PC-3 (cell line): ENCODE measurements at regions not wholly inside any gene's neighbourhood (a gene's known extent, or its start where the extent isn't known, plus 50 kb on each side); places are given as distances from the start of the nearest gene placed in this dataset.
A peak's percentile ranks its signal among the peaks of the same experiment; 100 is the strongest.

Experiments
- ATAC-seq: fragments of 200-7000 bp; cut with Tn5 transposase; 2 replicates; pipeline ENCODE4 v1.9.1; 2020; ENCODE audit warnings: mild to moderate bottlenecking, moderate library complexity
- BruUV-seq: library from RNA; stranded (reverse); fragments of 400-500 nt; replicated peaks from 2 replicates; lab custom pipeline; 2021; lab: Mats Ljungman, UMichigan
- CTCF ChIA-PET: fragments of 300-600 bp; sonication (Branson Sonifier 250); formaldehyde crosslinking; loops from one replicate; lab custom pipeline; 2022; ENCODE audit warnings: antibody characterized with exemption; lab: Charles Lee
- POLR2A ChIA-PET: fragments of 300-600 bp; sonication (Branson Sonifier 250); formaldehyde crosslinking; loops from one replicate; lab custom pipeline; 2022; ENCODE audit warnings: antibody characterized with exemption; ENCODE audit not compliant: unreplicated experiment; lab: Charles Lee
- DNase-seq: peaks from one replicate; pipeline ENCODE4 v3.0.0-alpha.2; 2015
- H2AFZ ChIP-seq: fragments of 300-600 bp; sonication (generic); 2 replicates; pipeline ENCODE4 v1.6.0; 2016; ENCODE audit warnings: antibody characterized with exemption, low read length
- H3F3A ChIP-seq: fragments of 300-600 bp; sonication (generic); one replicate; pipeline ENCODE4 v1.6.0; 2017; ENCODE audit warnings: antibody characterized with exemption, low read length, control low read depth, mild to moderate bottlenecking; ENCODE audit not compliant: unreplicated experiment
- H3K27ac ChIP-seq: fragments of 300-600 bp; sonication (generic); 2 replicates; pipeline ENCODE4 v1.5.1; 2016; ENCODE audit warnings: mild to moderate bottlenecking, low read length
- H3K27me3 ChIP-seq: fragments of 300-600 bp; sonication (generic); 2 replicates; pipeline ENCODE4 v1.6.1; 2016; ENCODE audit warnings: low read length, mixed read lengths
- H3K36me3 ChIP-seq: fragments of 300-600 bp; sonication (generic); 2 replicates; pipeline ENCODE4 v1.6.1; 2016; ENCODE audit warnings: low read depth, mixed run types, low read length, mixed read lengths
- H3K4me1 ChIP-seq: fragments of 300-600 bp; sonication (generic); 2 replicates; pipeline ENCODE4 v1.5.1; 2016; ENCODE audit warnings: low read length; ENCODE audit not compliant: insufficient read depth
- H3K4me2 ChIP-seq: fragments of 300-600 bp; sonication (generic); 2 replicates; pipeline ENCODE4 v1.6.0; 2016; ENCODE audit warnings: low read length
- H3K4me3 ChIP-seq: fragments of 300-600 bp; sonication (generic); 2 replicates; pipeline ENCODE4 v1.5.1; 2016; ENCODE audit warnings: mild to moderate bottlenecking, low read length, mixed read lengths
- H3K79me2 ChIP-seq: fragments of 300-600 bp; sonication (generic); 2 replicates; pipeline ENCODE4 v1.6.1; 2017; ENCODE audit warnings: low read length, mixed read lengths
- H3K9ac ChIP-seq: fragments of 300-600 bp; sonication (generic); 2 replicates; pipeline ENCODE4 v1.6.0; 2016; ENCODE audit warnings: mild to moderate bottlenecking, low read length
- H3K9me2 ChIP-seq: fragments of 300-600 bp; sonication (generic); replicated peaks from 2 replicates; pipeline ENCODE4 v1.6.1; 2016; ENCODE audit warnings: mixed run types, low read length, mixed read lengths
- H3K9me3 ChIP-seq: fragments of 300-600 bp; sonication (generic); 2 replicates; pipeline ENCODE4 v1.6.1; 2016; ENCODE audit warnings: low read length, mixed read lengths
- H4K20me1 ChIP-seq: fragments of 300-600 bp; sonication (generic); 2 replicates; pipeline ENCODE4 v1.6.1; 2016; ENCODE audit warnings: low read length, mixed read lengths
- EZH2 ChIP-seq: fragments of 300-600 bp; sonication (generic); IDR thresholded peaks from one replicate; pipeline ENCODE4 v1.6.1; 2017; ENCODE audit warnings: antibody characterized with exemption, mild to moderate bottlenecking, low read length; ENCODE audit not compliant: unreplicated experiment
- EZH2phosphoT487 ChIP-seq: fragments of 300-600 bp; sonication (generic); IDR thresholded peaks from 2 replicates; pipeline ENCODE4 v1.6.1; 2018; ENCODE audit warnings: mild to moderate bottlenecking, antibody characterized with exemption, low read length, borderline replicate concordance
- intact Hi-C: fragments of 100-400 bp; cut with micrococcal nuclease; formaldehyde crosslinking; loops from 2 replicates; pipeline ENCODE4 v1.9.0; 2023
- TF ChIP-seq, protein P1 (sequence below): fragments of 300-600 bp; sonication (generic); conservative IDR thresholded peaks from 2 replicates; pipeline ENCODE4 v1.5.1; 2017; ENCODE audit warnings: antibody characterized with exemption, low read depth, mild to moderate bottlenecking, low read length

DNA sequence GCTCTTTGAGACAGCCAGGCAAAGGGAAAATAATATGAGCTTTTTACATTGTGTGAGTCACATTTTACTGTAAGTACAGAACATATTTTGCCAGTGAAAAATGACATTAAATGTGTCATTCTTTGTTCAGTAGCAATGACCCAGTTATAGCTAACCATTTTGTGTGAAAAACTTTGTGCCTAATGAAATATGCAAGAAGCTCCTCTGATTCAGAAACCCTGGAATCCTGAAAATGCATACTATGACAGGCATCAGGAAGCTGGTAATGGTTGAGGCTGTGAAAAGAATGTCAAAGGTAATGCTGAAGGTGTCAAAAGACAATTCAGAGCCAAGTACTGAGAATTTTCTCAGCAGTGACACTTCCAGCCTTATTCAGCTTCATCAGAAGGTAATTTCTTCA lies 549.5 kb upstream of the SMIM31 start:
- Histone ChIP-seq H3K4me2 (peak overlapping the region; percentile 52), H3K9ac (no peak overlapping the region), H3K79me2 (no peaks in the 10 kb centered on the region), H3K9me3 (no peaks in the 10 kb centered on the region), H3K4me1 (peaks cover 20% of the 10 kb centered on the region), H3K9me2 (no peaks in the 10 kb centered on the region), H3F3A (no peaks in the 10 kb centered on the region), H3K4me3 (no peak overlapping the region), H4K20me1 (no peaks in the 10 kb centered on the region), H3K36me3 (no peaks in the 10 kb centered on the region), H3K27ac (peak overlapping the region; percentile 74), H2AFZ (peak overlapping the region; percentile 43; the same call in 1 of the 2 replicates), H3K27me3 (no peaks in the 10 kb centered on the region)
- ChIA-PET POLR2A (interaction anchor here (0.6 kb wide), 1 partner anchor 83 kb away, joined by 3 read pairs; no protein-coding TSS in a partner anchor), CTCF (interaction anchor here (0.6 kb wide), 1 partner anchor 101 kb away, joined by 3 read pairs; no protein-coding TSS in a partner anchor)
- TF ChIP-seq, protein P1, sequence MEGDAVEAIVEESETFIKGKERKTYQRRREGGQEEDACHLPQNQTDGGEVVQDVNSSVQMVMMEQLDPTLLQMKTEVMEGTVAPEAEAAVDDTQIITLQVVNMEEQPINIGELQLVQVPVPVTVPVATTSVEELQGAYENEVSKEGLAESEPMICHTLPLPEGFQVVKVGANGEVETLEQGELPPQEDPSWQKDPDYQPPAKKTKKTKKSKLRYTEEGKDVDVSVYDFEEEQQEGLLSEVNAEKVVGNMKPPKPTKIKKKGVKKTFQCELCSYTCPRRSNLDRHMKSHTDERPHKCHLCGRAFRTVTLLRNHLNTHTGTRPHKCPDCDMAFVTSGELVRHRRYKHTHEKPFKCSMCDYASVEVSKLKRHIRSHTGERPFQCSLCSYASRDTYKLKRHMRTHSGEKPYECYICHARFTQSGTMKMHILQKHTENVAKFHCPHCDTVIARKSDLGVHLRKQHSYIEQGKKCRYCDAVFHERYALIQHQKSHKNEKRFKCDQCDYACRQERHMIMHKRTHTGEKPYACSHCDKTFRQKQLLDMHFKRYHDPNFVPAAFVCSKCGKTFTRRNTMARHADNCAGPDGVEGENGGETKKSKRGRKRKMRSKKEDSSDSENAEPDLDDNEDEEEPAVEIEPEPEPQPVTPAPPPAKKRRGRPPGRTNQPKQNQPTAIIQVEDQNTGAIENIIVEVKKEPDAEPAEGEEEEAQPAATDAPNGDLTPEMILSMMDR, result no peak
- TF ChIP-seq EZH2phosphoT487 (no peak), EZH2 (no peak)
- BruUV-seq, result no TSS peak
- ATAC-seq (peak; percentile 96), DNase-seq (peak; percentile 92)
- intact Hi-C loops, result loop anchor here (1.0 kb wide), 1 partner anchor 176 kb away; no protein-coding TSS in a partner anchor

DNA sequence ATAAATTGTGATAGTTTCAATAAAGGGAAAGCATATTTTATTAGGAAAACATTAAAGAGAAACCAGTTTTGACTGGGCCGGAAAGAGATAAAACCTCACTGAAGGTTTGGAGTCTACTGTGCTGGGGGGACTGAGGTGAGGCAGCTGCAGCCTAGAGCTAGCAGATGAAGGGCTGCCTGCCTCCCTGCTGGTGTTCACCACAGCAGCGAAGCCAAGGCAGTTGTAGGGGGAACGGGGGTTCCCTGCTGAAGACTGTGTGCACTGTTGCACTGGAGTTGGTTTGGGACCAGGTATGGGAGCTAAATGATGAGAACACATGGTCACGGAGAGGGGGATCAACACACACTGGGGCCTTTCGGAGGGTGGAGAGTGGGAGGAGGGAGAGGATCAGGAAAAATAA lies 546.5 kb upstream of the SMIM31 start:
- ATAC-seq (no peak), DNase-seq (no peak)
- Histone ChIP-seq H3K27me3 (no peaks in the 10 kb centered on the region), H3K79me2 (no peaks in the 10 kb centered on the region), H3K9me3 (no peaks in the 10 kb centered on the region), H3K9ac (no peak overlapping the region), H2AFZ (no peak overlapping the region), H3K27ac (no peak overlapping the region), H3F3A (no peaks in the 10 kb centered on the region), H3K4me3 (no peak overlapping the region), H3K4me2 (no peak overlapping the region), H3K9me2 (no peaks in the 10 kb centered on the region), H3K36me3 (no peaks in the 10 kb centered on the region), H4K20me1 (no peaks in the 10 kb centered on the region), H3K4me1 (peaks cover 38% of the 10 kb centered on the region)
- CTCF ChIA-PET, result no interaction called here
- intact Hi-C loops, result no loop called here
- TF ChIP-seq EZH2 (no peak), EZH2phosphoT487 (no peak)
- TF ChIP-seq, protein P1, result no peak
- POLR2A ChIA-PET, result no interaction called here
- BruUV-seq, result no TSS peak

DNA sequence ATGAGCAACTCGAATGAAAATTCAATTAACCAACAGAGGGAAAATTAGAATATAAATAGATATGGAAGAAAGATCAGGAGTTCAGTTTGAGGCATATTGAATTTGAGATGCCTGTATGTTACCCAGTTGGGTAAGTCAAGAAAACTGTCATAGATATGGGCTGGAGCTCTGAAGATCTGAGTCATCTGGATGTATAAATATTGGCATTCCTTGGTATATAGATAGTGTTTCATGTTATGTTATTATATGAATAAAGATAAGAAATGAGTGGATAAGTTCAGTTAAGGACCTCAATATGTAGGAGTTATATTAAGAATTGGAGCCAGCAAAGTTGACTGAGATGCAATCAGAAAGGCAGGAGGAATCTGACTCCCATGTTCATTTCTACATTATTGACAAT lies 543.6 kb upstream of the SMIM31 start:
- Histone ChIP-seq H2AFZ (no peak overlapping the region), H3K79me2 (no peaks in the 10 kb centered on the region), H3K4me3 (no peak overlapping the region), H3F3A (no peaks in the 10 kb centered on the region), H3K9me3 (no peaks in the 10 kb centered on the region), H4K20me1 (no peaks in the 10 kb centered on the region), H3K9ac (no peak overlapping the region), H3K27me3 (no peaks in the 10 kb centered on the region), H3K4me1 (peaks cover 22% of the 10 kb centered on the region), H3K9me2 (no peaks in the 10 kb centered on the region), H3K27ac (no peak overlapping the region), H3K36me3 (no peaks in the 10 kb centered on the region), H3K4me2 (no peak overlapping the region)
- TF ChIP-seq, protein P1, result no peak
- TF ChIP-seq EZH2phosphoT487, result no peak
- no peak for TF ChIP-seq EZH2
- POLR2A ChIA-PET, result no interaction called here
- DNase-seq (peak; percentile 47), ATAC-seq (no peak)
- intact Hi-C loops, result no loop called here
- no TSS peak for BruUV-seq
- CTCF ChIA-PET, result interaction anchor here (0.6 kb wide), 1 partner anchor 103 kb away, joined by 8 read pairs; no protein-coding TSS in a partner anchor
